A673 (cell line): ENCODE measurements at regions not wholly inside any gene's neighbourhood (a gene's known extent, or its start where the extent isn't known, plus 50 kb on each side); places are given as distances from the start of the nearest gene placed in this dataset.

Experiments used
- EZH2 ChIP-seq: fragments of 200-600 bp; sonication (generic); IDR thresholded peaks from 2 replicates; pipeline ENCODE4 v1.6.1; 2017; ENCODE audit warnings: borderline replicate concordance, low read depth, mild to moderate bottlenecking, mixed read lengths, antibody characterized with exemption, low read length; ENCODE audit not compliant: poor library complexity, severe bottlenecking
- TF ChIP-seq, protein P1 (sequence below): fragments of 300-800, 200-600 bp; sonication (generic); conservative IDR thresholded peaks from 2 replicates; pipeline ENCODE4 v1.5.1; 2017; ENCODE audit warnings: low read depth, mild to moderate bottlenecking, antibody characterized with exemption, low read length, moderate library complexity, mixed read lengths

GRCh38 chr10:2633630-2634029 lies 433.7 kb upstream of the PFKP start:
- TF ChIP-seq, protein P1, sequence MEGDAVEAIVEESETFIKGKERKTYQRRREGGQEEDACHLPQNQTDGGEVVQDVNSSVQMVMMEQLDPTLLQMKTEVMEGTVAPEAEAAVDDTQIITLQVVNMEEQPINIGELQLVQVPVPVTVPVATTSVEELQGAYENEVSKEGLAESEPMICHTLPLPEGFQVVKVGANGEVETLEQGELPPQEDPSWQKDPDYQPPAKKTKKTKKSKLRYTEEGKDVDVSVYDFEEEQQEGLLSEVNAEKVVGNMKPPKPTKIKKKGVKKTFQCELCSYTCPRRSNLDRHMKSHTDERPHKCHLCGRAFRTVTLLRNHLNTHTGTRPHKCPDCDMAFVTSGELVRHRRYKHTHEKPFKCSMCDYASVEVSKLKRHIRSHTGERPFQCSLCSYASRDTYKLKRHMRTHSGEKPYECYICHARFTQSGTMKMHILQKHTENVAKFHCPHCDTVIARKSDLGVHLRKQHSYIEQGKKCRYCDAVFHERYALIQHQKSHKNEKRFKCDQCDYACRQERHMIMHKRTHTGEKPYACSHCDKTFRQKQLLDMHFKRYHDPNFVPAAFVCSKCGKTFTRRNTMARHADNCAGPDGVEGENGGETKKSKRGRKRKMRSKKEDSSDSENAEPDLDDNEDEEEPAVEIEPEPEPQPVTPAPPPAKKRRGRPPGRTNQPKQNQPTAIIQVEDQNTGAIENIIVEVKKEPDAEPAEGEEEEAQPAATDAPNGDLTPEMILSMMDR, result no peak
- TF ChIP-seq EZH2, result no peak
